Astrocyte (in vitro differentiated cells and primary cell): ENCODE measurements at regions not wholly inside any gene's neighbourhood (a gene's known extent, or its start where the extent isn't known, plus 50 kb on each side); places are given as distances from the start of the nearest gene placed in this dataset.

Experiments used
- EZH2 ChIP-seq: IDR thresholded peaks from 2 replicates; pipeline ENCODE4 v1.6.1; 2012; ENCODE audit warnings: mild to moderate bottlenecking, low read length, inconsistent platforms; ENCODE audit not compliant: insufficient read depth
- TF ChIP-seq, protein P1 (sequence below): IDR thresholded peaks from 2 replicates; pipeline ENCODE4 v1.5.1; 2011; ENCODE audit warnings: low read depth, mild to moderate bottlenecking, inconsistent platforms, low read length, moderate library complexity; ENCODE audit not compliant: insufficient read depth

- TF ChIP-seq, protein P1, sequence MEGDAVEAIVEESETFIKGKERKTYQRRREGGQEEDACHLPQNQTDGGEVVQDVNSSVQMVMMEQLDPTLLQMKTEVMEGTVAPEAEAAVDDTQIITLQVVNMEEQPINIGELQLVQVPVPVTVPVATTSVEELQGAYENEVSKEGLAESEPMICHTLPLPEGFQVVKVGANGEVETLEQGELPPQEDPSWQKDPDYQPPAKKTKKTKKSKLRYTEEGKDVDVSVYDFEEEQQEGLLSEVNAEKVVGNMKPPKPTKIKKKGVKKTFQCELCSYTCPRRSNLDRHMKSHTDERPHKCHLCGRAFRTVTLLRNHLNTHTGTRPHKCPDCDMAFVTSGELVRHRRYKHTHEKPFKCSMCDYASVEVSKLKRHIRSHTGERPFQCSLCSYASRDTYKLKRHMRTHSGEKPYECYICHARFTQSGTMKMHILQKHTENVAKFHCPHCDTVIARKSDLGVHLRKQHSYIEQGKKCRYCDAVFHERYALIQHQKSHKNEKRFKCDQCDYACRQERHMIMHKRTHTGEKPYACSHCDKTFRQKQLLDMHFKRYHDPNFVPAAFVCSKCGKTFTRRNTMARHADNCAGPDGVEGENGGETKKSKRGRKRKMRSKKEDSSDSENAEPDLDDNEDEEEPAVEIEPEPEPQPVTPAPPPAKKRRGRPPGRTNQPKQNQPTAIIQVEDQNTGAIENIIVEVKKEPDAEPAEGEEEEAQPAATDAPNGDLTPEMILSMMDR, result no peak
- no peak for TF ChIP-seq EZH2
Measured at GRCh38 chr14:83126076-83126475, 1592.4 kb upstream of the SEL1L start.
